PFSK-1 (cell line): ENCODE measurements at regions not wholly inside any gene's neighbourhood (a gene's known extent, or its start where the extent isn't known, plus 50 kb on each side); places are given as distances from the start of the nearest gene placed in this dataset.

Source experiments
- FOXP2 ChIP-seq: optimal IDR thresholded peaks from 2 replicates; pipeline ENCODE3; 2011; ENCODE audit warnings: borderline replicate concordance, control low read depth, inconsistent platforms; ENCODE audit not compliant: insufficient read depth; ENCODE audit errors: extremely low read length, extremely low read depth
- POLR2AphosphoS5 ChIP-seq: IDR thresholded peaks from 2 replicates; pipeline ENCODE4 v1.6.1; 2012; ENCODE audit warnings: low read depth, mild to moderate bottlenecking, control low read depth, low read length, moderate library complexity
- REST ChIP-seq, 2 experiments: IDR thresholded peaks; 2 replicates each; pipeline versions ENCODE4 v1.6.1 to v1.8.0; 2011 to 2012; ENCODE audit warnings: low read depth in 2 of 2, low read length in 2 of 2, control low read depth in 1 of 2, inconsistent platforms in 1 of 2, mild to moderate bottlenecking in 1 of 2, moderate library complexity in 1 of 2; ENCODE audit not compliant: insufficient read depth in 1 of 2
- SIN3A ChIP-seq: IDR thresholded peaks from 2 replicates; pipeline ENCODE4 v1.6.1; 2012; ENCODE audit warnings: mild to moderate bottlenecking, low read length, moderate library complexity, borderline replicate concordance; ENCODE audit not compliant: insufficient read depth
- TAF1 ChIP-seq: IDR thresholded peaks from 2 replicates; pipeline ENCODE4 v1.6.1; 2012; ENCODE audit warnings: low read length, control low read depth, borderline replicate concordance; ENCODE audit not compliant: insufficient read depth

- TF ChIP-seq POLR2AphosphoS5: no peak
- no peak for TF ChIP-seq FOXP2
- no peak for TF ChIP-seq REST (IDR thresholded peaks at IDR 0.05; ENCODE audit: insufficient read depth in 1 of 2, low read depth in 2 of 2, low read length in 2 of 2)
- no peak for TF ChIP-seq TAF1
- TF ChIP-seq SIN3A: no peak
These were observed 60.0 kb upstream of the PNMA1 start for GRCh38 chr14:73774241-73774570.

GRCh38 chr14:73773441-73774240, 59.5 kb upstream of the PNMA1 start:
- TF ChIP-seq POLR2AphosphoS5: no peak
- no peak for TF ChIP-seq TAF1
- TF ChIP-seq SIN3A: no peak
- TF ChIP-seq REST (IDR thresholded peaks at IDR 0.05; ENCODE audit: insufficient read depth in 1 of 2, low read depth in 2 of 2, low read length in 2 of 2): no peak
- TF ChIP-seq FOXP2: no peak

GRCh38 chr14:73771848-73772638, 57.9 kb upstream of the PNMA1 start:
- TF ChIP-seq TAF1 (no peak), SIN3A (no peak), FOXP2 (no peak), POLR2AphosphoS5 (no peak), REST (IDR thresholded peaks at IDR 0.05; ENCODE audit: insufficient read depth in 1 of 2, low read depth in 2 of 2, low read length in 2 of 2) (no peak)

GRCh38 chr14:73770977-73771847, 57.0 kb upstream of the PNMA1 start:
- TF ChIP-seq TAF1: no peak

DNA sequence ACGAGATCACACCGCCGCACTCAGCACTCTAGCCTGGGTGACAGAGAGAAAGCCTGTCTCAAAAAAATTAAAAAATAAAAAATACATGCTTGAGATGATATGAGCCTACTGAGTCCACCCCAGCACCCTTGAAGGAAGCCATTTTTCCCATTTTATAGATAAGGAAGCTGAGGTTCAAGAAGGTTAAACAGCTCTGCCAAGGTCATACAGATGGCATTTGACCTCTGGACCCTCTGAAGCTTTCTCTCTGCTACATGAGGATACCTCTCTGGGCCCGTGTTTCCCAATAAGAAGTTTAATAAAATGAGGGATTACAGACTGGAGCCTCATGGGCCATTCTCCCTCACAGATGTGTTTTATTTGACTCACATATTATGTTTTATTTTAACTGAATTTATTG, 53.9 kb upstream of the PNMA1 start:
- TF ChIP-seq TAF1: no peak
- TF ChIP-seq SIN3A: no peak
- TF ChIP-seq REST (IDR thresholded peaks at IDR 0.05; ENCODE audit: insufficient read depth in 1 of 2, low read depth in 2 of 2, low read length in 2 of 2): no peak
- TF ChIP-seq FOXP2: no peak
- TF ChIP-seq POLR2AphosphoS5: no peak
